K562 (cell line): ENCODE measurements at regions not wholly inside any gene's neighbourhood (a gene's known extent, or its start where the extent isn't known, plus 50 kb on each side); places are given as distances from the start of the nearest gene placed in this dataset.

Source experiments
- ATAC-seq: fragments of 200-7000 bp; cut with Tn5 transposase; 3 replicates; pipeline ENCODE4 v1.9.1; 2020; ENCODE audit warnings: moderate library complexity
- BruUV-seq: library from RNA; stranded (reverse); fragments of 400-500 nt; replicated peaks from 2 replicates; lab custom pipeline; 2021; lab: Mats Ljungman, UMichigan
- CTCF ChIA-PET: fragments of 300-600 bp; formaldehyde crosslinking; extraction: SDS; loops from one replicate; lab custom pipeline; 2021; ENCODE audit warnings: low intra/inter-chr PET ratio; lab: Yijun Ruan, JAX
- POLR2A ChIA-PET: fragments of 300-600, 350-650 bp; sonication (Branson Sonifier 250); formaldehyde crosslinking; extraction: SDS; loops from one replicate; lab custom pipeline; 2021; ENCODE audit warnings: antibody characterized with exemption, inconsistent platforms; lab: Yijun Ruan, JAX
- DNase-seq, 4 experiments: peaks; one replicate each; pipeline versions ENCODE4 v3.0.0 to v3.0.0-alpha.2; 2011 to 2018; ENCODE audit warnings: low spot score in 3 of 4, mixed read lengths in 3 of 4; ENCODE audit errors: extremely low read depth in 1 of 4
- FAIRE-seq: peaks from 2 replicates; lab custom pipeline; 2011; peaks lifted over from hg19 to GRCh38; lab: Jason Lieb, UNC
- H2AFZ ChIP-seq: 2 replicates; pipeline ENCODE4 v1.6.0; 2011; ENCODE audit warnings: low read depth, low read length, control low read depth, inconsistent platforms
- H3K27ac ChIP-seq: fragments of 200-600 bp; 3 replicates; pipeline ENCODE4 v1.8.0; 2011; ENCODE audit warnings: low read depth, mild to moderate bottlenecking, control low read depth, inconsistent platforms, low read length, moderate library complexity, mixed read lengths; ENCODE audit errors: extremely low read depth
- H3K27me3 ChIP-seq, 2 experiments: fragments of 300-600 bp in 1 of 2; 2 replicates in 1 of 2; 3 replicates in 1 of 2; pipeline versions ENCODE4 v1.6.0 to v1.8.0; 2011; ENCODE audit warnings: inconsistent platforms in 2 of 2, low read length in 2 of 2, mild to moderate bottlenecking in 1 of 2, mixed read lengths in 1 of 2, moderate library complexity in 1 of 2; ENCODE audit not compliant: control insufficient read depth in 2 of 2, insufficient read depth in 2 of 2
- H3K36me3 ChIP-seq: fragments of 300-600 bp; 3 replicates; pipeline ENCODE4 v1.8.0; 2011; ENCODE audit warnings: mild to moderate bottlenecking, low read length, inconsistent platforms; ENCODE audit not compliant: control insufficient read depth, insufficient read depth
- H3K4me1 ChIP-seq, 2 experiments: fragments of 200-600 bp in 1 of 2; replicated peaks in 1 of 2; 2 replicates in 1 of 2; 3 replicates in 1 of 2; pipeline versions ENCODE4 v1.5.1 to v1.8.0; 2011; ENCODE audit warnings: inconsistent platforms in 2 of 2, low read length in 2 of 2, mild to moderate bottlenecking in 1 of 2, mixed read lengths in 1 of 2, moderate library complexity in 1 of 2; ENCODE audit not compliant: control insufficient read depth in 2 of 2, insufficient read depth in 2 of 2
- H3K4me2 ChIP-seq: 2 replicates; pipeline ENCODE4 v1.6.1; 2011; ENCODE audit warnings: low read length, control low read depth, inconsistent platforms, mixed read lengths; ENCODE audit not compliant: insufficient read depth
- H3K4me3 ChIP-seq: fragments of 200-600 bp; sonication (generic), shearing (Covaris generic); 2 replicates; pipeline ENCODE4 v1.5.1; 2016; ENCODE audit warnings: control low read depth, inconsistent platforms
- H3K79me2 ChIP-seq: fragments of 200-600 bp; 3 replicates; pipeline ENCODE4 v1.8.0; 2011; ENCODE audit warnings: low read length, inconsistent platforms; ENCODE audit not compliant: control insufficient read depth, insufficient read depth
- H3K9ac ChIP-seq, 2 experiments: 2 replicates each; pipeline versions ENCODE4 v1.6.0 to v1.6.1; 2011; ENCODE audit warnings: low read depth in 2 of 2, low read length in 2 of 2, control low read depth in 1 of 2, inconsistent platforms in 1 of 2, mild to moderate bottlenecking in 1 of 2, mixed read lengths in 1 of 2; ENCODE audit not compliant: insufficient read depth in 1 of 2
- H3K9me1 ChIP-seq: one replicate; pipeline ENCODE4 v1.6.0; 2011; ENCODE audit warnings: inconsistent platforms, mild to moderate bottlenecking, low read length, moderate library complexity; ENCODE audit not compliant: control insufficient read depth, insufficient read depth
- H3K9me3 ChIP-seq: replicated peaks from 2 replicates; pipeline ENCODE4 v1.5.1; 2011; ENCODE audit warnings: low read depth, low read length, inconsistent platforms; ENCODE audit not compliant: control insufficient read depth, insufficient read depth
- H4K20me1 ChIP-seq: replicated peaks from 2 replicates; pipeline ENCODE4 v1.6.1; 2011; ENCODE audit warnings: low read length, inconsistent platforms, mixed read lengths; ENCODE audit not compliant: control insufficient read depth, insufficient read depth
- EP300 ChIP-seq: IDR thresholded peaks from 2 replicates; pipeline ENCODE4 v1.6.1; 2012; ENCODE audit warnings: low read length, improper control_type of control experiment
- NCOA4 ChIP-seq: fragments of 450-650 bp; IDR thresholded peaks from 2 replicates; pipeline ENCODE4 v1.6.1; 2018; ENCODE audit warnings: mild to moderate bottlenecking; ENCODE audit not compliant: partially characterized antibody
- NR2C1 ChIP-seq, 2 experiments: fragments of 450-650 bp; IDR thresholded peaks; 2 replicates each; pipeline ENCODE4 v1.6.1; 2017; ENCODE audit warnings: mild to moderate bottlenecking in 2 of 2, antibody characterized with exemption in 1 of 2, inconsistent platforms in 1 of 2, missing compliant biosample characterization in 1 of 2, missing genetic modification characterization in 1 of 2
- PPARD ChIP-seq: fragments of 250-450 bp; sonication (Bioruptor Pico); IDR thresholded peaks from 2 replicates; pipeline ENCODE4 v1.8.0; 2022; ENCODE audit warnings: inconsistent platforms, mild to moderate bottlenecking, moderate library complexity
- RBBP5 ChIP-seq: fragments of 200-600 bp; sonication (generic); IDR thresholded peaks from 2 replicates; pipeline ENCODE4 v1.6.1; 2012; ENCODE audit warnings: borderline replicate concordance, mild to moderate bottlenecking, low read length, control low read depth, inconsistent platforms; ENCODE audit not compliant: insufficient read depth, poor library complexity, severe bottlenecking
- RBM34 ChIP-seq: fragments of 200-400 bp; formaldehyde crosslinking; IDR thresholded peaks from 2 replicates; pipeline ENCODE4 v1.6.1; 2018; ENCODE audit warnings: low read length, borderline replicate concordance; ENCODE audit not compliant: insufficient read depth
- SNRNP70 ChIP-seq: fragments of 200-400 bp; formaldehyde crosslinking; optimal IDR thresholded peaks from 2 replicates; pipeline ENCODE3; 2017; ENCODE audit warnings: low read depth, low read length
- SRSF7 ChIP-seq: fragments of 200-400 bp; formaldehyde crosslinking; optimal IDR thresholded peaks from 2 replicates; pipeline ENCODE3; 2017; ENCODE audit warnings: mild to moderate bottlenecking, low read depth, low read length
- TAF1 ChIP-seq: IDR thresholded peaks from 2 replicates; pipeline ENCODE4 v1.6.1; 2011; ENCODE audit warnings: mild to moderate bottlenecking, low read length, moderate library complexity; ENCODE audit not compliant: insufficient read depth, control insufficient read depth, severe bottlenecking; ENCODE audit errors: extremely low read depth
- TSHZ1 ChIP-seq: fragments of 250-450 bp; sonication (Bioruptor Pico); IDR thresholded peaks from 2 replicates; pipeline ENCODE4 v1.4.0; 2020; ENCODE audit warnings: mild to moderate bottlenecking, moderate library complexity
- ZBTB8A ChIP-seq: fragments of 450-650 bp; IDR thresholded peaks from 2 replicates; pipeline ENCODE4 v1.6.1; 2018; ENCODE audit warnings: mild to moderate bottlenecking, moderate library complexity; ENCODE audit not compliant: partially characterized antibody
- WGBS: fragments of 100-300 bp; shearing (Covaris generic); methylation state at CpG from one replicate; pipeline ENCODE4 v1.1.6; 2016; ENCODE audit warnings: low coverage, mixed read lengths; ENCODE audit not compliant: insufficient coverage; ENCODE audit errors: missing lambda C conversion rate; 5-methylcytosine and 5-hydroxymethylcytosine counted together
- in situ Hi-C: fragments of 300-500 bp; cut with MboI; formaldehyde crosslinking; loops from 4 replicates; pipeline ENCODE4 v1.15.0; 2018; ENCODE audit warnings: inconsistent platforms, mixed read lengths
- intact Hi-C: fragments of 100-400 bp; cut with micrococcal nuclease; formaldehyde crosslinking; loops from 2 replicates; pipeline ENCODE4 v1.14.2; 2022

GRCh38 chrX:11887175-11887574, 129.1 kb downstream of the MSL3 start:
- BruUV-seq = no TSS peak
- TF ChIP-seq TAF1 (no peak), SNRNP70 (no peak), ZBTB8A (no peak), TSHZ1 (no peak), EP300 (no peak), NR2C1 (IDR thresholded peaks at IDR 0.05) (no peak), NR2C1 (tag; IDR thresholded peaks at IDR 0.05) (no peak), RBM34 (no peak), SRSF7 (no peak), RBBP5 (no peak), NCOA4 (no peak), PPARD (CRISPR knock-in tag) (no peak)

More at GRCh38 chrX:11887175-11887574, 129.1 kb downstream of the MSL3 start:
- Histone ChIP-seq H3K4me1 (no peaks in the 10 kb centered on the region), H3K4me2 (no peak overlapping the region), H3K9ac (no peak overlapping the region), H3K79me2 (no peaks in the 10 kb centered on the region), H2AFZ (no peak overlapping the region), H3K9me3 (no peaks in the 10 kb centered on the region), H3K36me3 (no peaks in the 10 kb centered on the region), H3K4me3 (no peak overlapping the region), H3K9me1 (no peaks in the 10 kb centered on the region), H4K20me1 (no peaks in the 10 kb centered on the region), H3K27ac (no peak overlapping the region), H3K27me3 (no peaks in the 10 kb centered on the region)
- ATAC-seq (no peak), DNase-seq (no peak), FAIRE-seq (no peak)
- in situ Hi-C loops (no loop called here), intact Hi-C loops (no loop called here)
- ChIA-PET CTCF (no interaction called here), POLR2A (no interaction called here)
- 0% methylated on average over 2 of the region's 2 CpGs for WGBS
